H9 (cell line): ENCODE measurements at regions not wholly inside any gene's neighbourhood (a gene's known extent, or its start where the extent isn't known, plus 50 kb on each side); places are given as distances from the start of the nearest gene placed in this dataset.

Experiments used
- DNase-seq: peaks from one replicate; pipeline ENCODE4 v3.0.0-alpha.2; 2017
- H2AFZ ChIP-seq: one replicate; pipeline ENCODE4 v1.6.1; 2013; ENCODE audit warnings: mild to moderate bottlenecking, low read length, control low read depth, moderate library complexity
- H2AK5ac ChIP-seq: 2 replicates; pipeline ENCODE4 v1.6.1; 2013; ENCODE audit warnings: low read length, control low read depth, mixed read lengths; ENCODE audit not compliant: insufficient read length
- H2BK120ac ChIP-seq: one replicate; pipeline ENCODE4 v1.6.1; 2013; ENCODE audit warnings: low read depth, mild to moderate bottlenecking, low read length, control low read depth, inconsistent platforms; ENCODE audit not compliant: poor library complexity, severe bottlenecking
- H2BK12ac ChIP-seq: 2 replicates; pipeline ENCODE4 v1.6.1; 2013; ENCODE audit warnings: low read length, control low read depth, mixed read lengths, low read depth; ENCODE audit not compliant: insufficient read length
- H2BK15ac ChIP-seq: 2 replicates; pipeline ENCODE4 v1.6.1; 2013; ENCODE audit warnings: low read depth, low read length, control low read depth
- H2BK20ac ChIP-seq: one replicate; pipeline ENCODE4 v1.6.1; 2013; ENCODE audit warnings: low read depth, mild to moderate bottlenecking, low read length, control low read depth, inconsistent platforms; ENCODE audit not compliant: poor library complexity, severe bottlenecking
- H2BK5ac ChIP-seq: 2 replicates; pipeline ENCODE4 v1.6.1; 2013; ENCODE audit warnings: low read length, control low read depth, mixed read lengths; ENCODE audit not compliant: insufficient read length
- H3K14ac ChIP-seq: 2 replicates; pipeline ENCODE4 v1.6.1; 2013; ENCODE audit warnings: low read length, control low read depth; ENCODE audit not compliant: insufficient read depth
- H3K18ac ChIP-seq: 2 replicates; pipeline ENCODE4 v1.6.1; 2013; ENCODE audit warnings: low read depth, mild to moderate bottlenecking, mixed read lengths, low read length, control low read depth; ENCODE audit not compliant: insufficient read length
- H3K23ac ChIP-seq: 2 replicates; pipeline ENCODE4 v1.6.1; 2013; ENCODE audit warnings: low read length, control low read depth, mixed read lengths, low read depth; ENCODE audit not compliant: insufficient read length
- H3K23me2 ChIP-seq: 2 replicates; pipeline ENCODE4 v1.6.1; 2013; ENCODE audit warnings: low read depth, mild to moderate bottlenecking, mixed read lengths, low read length, control low read depth; ENCODE audit not compliant: insufficient read length, poor library complexity, severe bottlenecking
- H3K27ac ChIP-seq: 2 replicates; pipeline ENCODE4 v1.5.1; 2013; ENCODE audit warnings: low read length, control low read depth, mixed read lengths, low read depth; ENCODE audit not compliant: insufficient read length
- H3K27me3 ChIP-seq: 2 replicates; pipeline ENCODE4 v1.6.1; 2013; ENCODE audit warnings: low read length, control low read depth, inconsistent platforms; ENCODE audit not compliant: insufficient read depth
- H3K4ac ChIP-seq: 2 replicates; pipeline ENCODE4 v1.6.1; 2013; ENCODE audit warnings: low read depth, mild to moderate bottlenecking, control low read depth, inconsistent platforms, low read length, moderate library complexity
- H3K4me1 ChIP-seq: 2 replicates; pipeline ENCODE4 v1.6.1; 2013; ENCODE audit warnings: low read length, control low read depth, inconsistent platforms; ENCODE audit not compliant: insufficient read depth
- H3K4me2 ChIP-seq: 2 replicates; pipeline ENCODE4 v1.6.1; 2013; ENCODE audit warnings: low read length, control low read depth, mixed read lengths; ENCODE audit not compliant: insufficient read length, insufficient read depth
- H3K56ac ChIP-seq: 2 replicates; pipeline ENCODE4 v1.6.1; 2013; ENCODE audit warnings: low read depth, mild to moderate bottlenecking, mixed read lengths, low read length, control low read depth; ENCODE audit not compliant: insufficient read length
- H3K79me1 ChIP-seq: 2 replicates; pipeline ENCODE4 v1.6.1; 2013; ENCODE audit warnings: low read depth, mild to moderate bottlenecking, moderate library complexity, low read length, control low read depth, inconsistent platforms; ENCODE audit not compliant: insufficient read depth, poor library complexity, severe bottlenecking
- H3K79me2 ChIP-seq: 2 replicates; pipeline ENCODE4 v1.6.1; 2013; ENCODE audit warnings: low read length, control low read depth, inconsistent platforms; ENCODE audit not compliant: insufficient read depth
- H3K9ac ChIP-seq: 2 replicates; pipeline ENCODE4 v1.6.1; 2013; ENCODE audit warnings: low read length, control low read depth, mixed read lengths; ENCODE audit not compliant: insufficient read length; ENCODE audit errors: extremely low read depth
- H3K9me3 ChIP-seq: one replicate; pipeline ENCODE4 v1.6.1; 2013; ENCODE audit warnings: low read depth, low read length, inconsistent platforms; ENCODE audit not compliant: control insufficient read depth
- H3T11ph ChIP-seq: one replicate; pipeline ENCODE4 v1.6.1; 2013; ENCODE audit warnings: mild to moderate bottlenecking, low read length, control low read depth, inconsistent platforms
- H4K20me1 ChIP-seq: one replicate; pipeline ENCODE4 v1.6.1; 2013; ENCODE audit not compliant: control insufficient read depth, insufficient read length, insufficient read depth
- H4K5ac ChIP-seq: 2 replicates; pipeline ENCODE4 v1.6.1; 2013; ENCODE audit warnings: low read depth, mild to moderate bottlenecking, mixed read lengths, low read length, control low read depth; ENCODE audit not compliant: insufficient read length
- H4K8ac ChIP-seq: replicated peaks from 2 replicates; pipeline ENCODE4 v1.6.1; 2013; ENCODE audit warnings: low read length, control low read depth, mixed read lengths, low read depth; ENCODE audit not compliant: insufficient read length
- H4K91ac ChIP-seq: 2 replicates; pipeline ENCODE4 v1.6.1; 2013; ENCODE audit warnings: low read depth, mild to moderate bottlenecking, moderate library complexity, mixed read lengths, low read length, control low read depth; ENCODE audit not compliant: insufficient read length
- H3K27ac Mint-ChIP-seq, 3 experiments: 2 replicates in 2 of 3; 3 replicates in 1 of 3; pipeline ENCODE4 v1.8.0; 2020 to 2021; ENCODE audit warnings: mixed read lengths in 3 of 3, mild to moderate bottlenecking in 1 of 3, moderate library complexity in 1 of 3
- H3K27me3 Mint-ChIP-seq: 2 replicates; pipeline ENCODE4 v1.8.0; 2021; ENCODE audit warnings: low read depth, mild to moderate bottlenecking, moderate library complexity, mixed read lengths
- H3K36me3 Mint-ChIP-seq, 3 experiments: 2 replicates in 2 of 3; 3 replicates in 1 of 3; pipeline ENCODE4 v1.8.0; 2020 to 2021; ENCODE audit warnings: low read depth in 3 of 3, mixed read lengths in 3 of 3; ENCODE audit not compliant: insufficient read depth in 1 of 3
- H3K4me1 Mint-ChIP-seq, 2 experiments: 2 replicates each; pipeline ENCODE4 v1.8.0; 2020; ENCODE audit warnings: mixed read lengths in 2 of 2
- H3K4me3 Mint-ChIP-seq, 2 experiments: 2 replicates in 1 of 2; 3 replicates in 1 of 2; pipeline ENCODE4 v1.8.0; 2020 to 2021; ENCODE audit warnings: mild to moderate bottlenecking in 2 of 2, mixed read lengths in 2 of 2, moderate library complexity in 1 of 2
- H3K9me3 Mint-ChIP-seq, 2 experiments: 2 replicates in 1 of 2; 3 replicates in 1 of 2; pipeline ENCODE4 v1.8.0; 2020; ENCODE audit warnings: mild to moderate bottlenecking in 2 of 2, mixed read lengths in 2 of 2, moderate library complexity in 1 of 2
- CTCF ChIP-seq: fragments of 200-600 bp; sonication (generic); conservative IDR thresholded peaks from 3 replicates; pipeline ENCODE4 v1.8.0; 2021; ENCODE audit warnings: antibody characterized with exemption, mild to moderate bottlenecking

- H3K9me3 ChIP-seq, result no peaks in the 10 kb centered on the region
- no peak for TF ChIP-seq CTCF
- no peak overlapping the region for H2BK15ac ChIP-seq
- no peak overlapping the region for H4K5ac ChIP-seq
- no peaks in the 10 kb centered on the region for H3K27me3 Mint-ChIP-seq
- no peaks in the 10 kb centered on the region for H3K36me3 Mint-ChIP-seq
- H3K9me3 Mint-ChIP-seq, result peaks cover 0 to 6% of the 10 kb centered on the region in 2 experiments; a peak in 1 of 5 replicates
- H2BK5ac ChIP-seq, result no peak overlapping the region
- H3K14ac ChIP-seq, result no peak overlapping the region
- no peak overlapping the region for H3K23ac ChIP-seq
- no peak overlapping the region for H2BK20ac ChIP-seq
- no peaks in the 10 kb centered on the region for H3K27me3 ChIP-seq
- H3K9ac ChIP-seq, result no peak overlapping the region
- no peak overlapping the region for H2AFZ ChIP-seq
- no peak overlapping the region for H2BK120ac ChIP-seq
- no peak overlapping the region for H3K4ac ChIP-seq
- H3K4me1 ChIP-seq, result 0 out of 2 replicates have a peak, but pooled peaks cover 2% of the 10 kb centered on the region
- H3T11ph ChIP-seq, result no peak overlapping the region
- no peak overlapping the region for H3K56ac ChIP-seq
- DNase-seq, result no peak
- H2BK12ac ChIP-seq, result no peak overlapping the region
- no peaks in the 10 kb centered on the region for H3K4me1 Mint-ChIP-seq
- H4K91ac ChIP-seq, result no peak overlapping the region
- no peak overlapping the region for H4K8ac ChIP-seq
- no peaks in the 10 kb centered on the region for H3K23me2 ChIP-seq
- H3K27ac Mint-ChIP-seq, result no peak overlapping the region
- no peak overlapping the region for H3K18ac ChIP-seq
- H4K20me1 ChIP-seq, result no peaks in the 10 kb centered on the region
- no peaks in the 10 kb centered on the region for H3K79me1 ChIP-seq
- no peak overlapping the region for H3K27ac ChIP-seq
- H2AK5ac ChIP-seq, result no peak overlapping the region
- no peak overlapping the region for H3K4me2 ChIP-seq
- H3K79me2 ChIP-seq, result no peaks in the 10 kb centered on the region
- H3K4me3 Mint-ChIP-seq, result no peak overlapping the region
These were observed 363.3 kb downstream of the NAF1 start for GRCh38 chr4:162803378-162803777.
